ENCODE measurements at regions not wholly inside any gene's neighbourhood (a gene's known extent, or its start where the extent isn't known, plus 50 kb on each side); places are given as distances from the start of the nearest gene placed in this dataset.

GRCh38 chr4:26204911-26205370, 115.9 kb upstream of the RBPJ start:
- TF ChIP-seq KDM1A (IDR thresholded peaks at IDR 0.05; ENCODE audit: borderline replicate concordance, low read length) (no peak), CTCF (IDR thresholded peaks at IDR 0.05; ENCODE audit: control extremely low read depth in 1 of 3, insufficient read depth in 1 of 3, low read depth in 1 of 3, low read length in 3 of 3) (no peak)

All from H1 (cell line).